CD4-positive, CD25-positive, alpha-beta regulatory T cell (primary cell): ENCODE measurements at regions not wholly inside any gene's neighbourhood (a gene's known extent, or its start where the extent isn't known, plus 50 kb on each side); places are given as distances from the start of the nearest gene placed in this dataset.

Source experiments
- ATAC-seq, 2 donors: fragments of 150-1000 bp; cut with Tn5 transposase; one replicate each; pipeline ENCODE4 v1.10.0; 2021; ENCODE audit warnings: low read depth in 2 of 2, moderate number of reproducible peaks in 2 of 2, moderate library complexity in 1 of 2
- DNase-seq, 3 donors: peaks; one replicate each; pipeline versions ENCODE4 v3.0.0 to v3.0.0-alpha.2; 2012 to 2022; ENCODE audit warnings: mixed read lengths in 1 of 3
- H3K27ac ChIP-seq: one replicate; pipeline ENCODE4 v1.7.0; 2013; ENCODE audit warnings: mild to moderate bottlenecking, low read length; ENCODE audit not compliant: insufficient read depth, poor library complexity, severe bottlenecking
- H3K27me3 ChIP-seq: one replicate; pipeline ENCODE4 v1.7.0; 2013; ENCODE audit warnings: low read length; ENCODE audit not compliant: control insufficient read depth, insufficient read depth
- H3K36me3 ChIP-seq: one replicate; pipeline ENCODE4 v1.7.0; 2013; ENCODE audit warnings: mild to moderate bottlenecking, low read length, moderate library complexity; ENCODE audit not compliant: control insufficient read depth, insufficient read depth
- H3K4me1 ChIP-seq: 2 replicates; pipeline ENCODE4 v1.7.0; 2013; ENCODE audit warnings: mild to moderate bottlenecking, low read length; ENCODE audit not compliant: insufficient read depth, control insufficient read depth, poor library complexity, severe bottlenecking
- H3K4me3 ChIP-seq: one replicate; pipeline ENCODE4 v1.7.0; 2013; ENCODE audit warnings: low read depth, mild to moderate bottlenecking, low read length, moderate library complexity
- H3K9me3 ChIP-seq, 2 experiments: 1 replicate in 1 of 2; 2 replicates in 1 of 2; pipeline ENCODE4 v1.7.0; 2013; ENCODE audit warnings: low read length in 2 of 2, mild to moderate bottlenecking in 1 of 2, moderate library complexity in 1 of 2; ENCODE audit not compliant: control insufficient read depth in 2 of 2
- H3K27ac Mint-ChIP-seq, 3 donors: one replicate each; pipeline ENCODE4 v1.8.0; 2020 to 2022; ENCODE audit warnings: mild to moderate bottlenecking in 3 of 3, mixed read lengths in 3 of 3, moderate library complexity in 2 of 3
- H3K27me3 Mint-ChIP-seq: one replicate; pipeline ENCODE4 v1.8.0; 2022; ENCODE audit warnings: mild to moderate bottlenecking, mixed read lengths
- H3K36me3 Mint-ChIP-seq: one replicate; pipeline ENCODE4 v1.8.0; 2020; ENCODE audit warnings: mixed read lengths
- H3K4me1 Mint-ChIP-seq, 4 donors: one replicate each; pipeline ENCODE4 v1.8.0; 2020 to 2022; ENCODE audit warnings: mixed read lengths in 4 of 4, mild to moderate bottlenecking in 1 of 4
- H3K4me3 Mint-ChIP-seq, 4 donors: one replicate each; pipeline ENCODE4 v1.8.0; 2020 to 2022; ENCODE audit warnings: mild to moderate bottlenecking in 4 of 4, mixed read lengths in 4 of 4, moderate library complexity in 3 of 4
- H3K9me3 Mint-ChIP-seq, 7 donors: one replicate each; pipeline ENCODE4 v1.8.0; 2020 to 2022; ENCODE audit warnings: mixed read lengths in 7 of 7, mild to moderate bottlenecking in 3 of 7, moderate library complexity in 2 of 7

GRCh38 chr14:98725676-98726075, 546.3 kb downstream of the BCL11B start:
- Mint-ChIP-seq H3K27me3 (peaks cover 21% of the 10 kb centered on the region), H3K9me3 (peaks cover 0 to 2% (median 0%) of the 10 kb centered on the region in 7 donors), H3K36me3 (no peaks in the 10 kb centered on the region), H3K4me3 (no peak overlapping the region), H3K4me1 (no peaks in the 10 kb centered on the region), H3K27ac (no peak overlapping the region)
- no peak overlapping the region for H3K4me3 ChIP-seq
- no peak overlapping the region for H3K27ac ChIP-seq
- DNase-seq (no peak), ATAC-seq (no peak)
- H3K4me1 ChIP-seq, result no peaks in the 10 kb centered on the region
- H3K36me3 ChIP-seq, result no peaks in the 10 kb centered on the region
- H3K27me3 ChIP-seq, result peaks cover 6% of the 10 kb centered on the region
- H3K9me3 ChIP-seq, result no peaks in the 10 kb centered on the region

- H3K27ac Mint-ChIP-seq, result peak overlapping the region in 1 of 3 donors; percentile 1
- no peak for ATAC-seq
These were observed 545.2 kb downstream of the BCL11B start for GRCh38 chr14:98726585-98727405.

GRCh38 chr14:98728024-98728423, 544.0 kb downstream of the BCL11B start:
- no peaks in the 10 kb centered on the region for H3K36me3 ChIP-seq
- DNase-seq, result no peak
- no peak for ATAC-seq
- peaks cover 21% of the 10 kb centered on the region for H3K27me3 Mint-ChIP-seq
- no peak overlapping the region for H3K27ac Mint-ChIP-seq
- peaks cover 6% of the 10 kb centered on the region for H3K27me3 ChIP-seq
- no peak overlapping the region for H3K4me3 Mint-ChIP-seq
- H3K36me3 Mint-ChIP-seq, result no peaks in the 10 kb centered on the region
- H3K4me3 ChIP-seq, result no peak overlapping the region
- no peaks in the 10 kb centered on the region for H3K9me3 ChIP-seq
- peaks cover 0 to 2% (median 0%) of the 10 kb centered on the region in 7 donors for H3K9me3 Mint-ChIP-seq
- H3K4me1 ChIP-seq, result no peaks in the 10 kb centered on the region
- peaks cover 0 to 2% (median 0%) of the 10 kb centered on the region in 4 donors for H3K4me1 Mint-ChIP-seq
- H3K27ac ChIP-seq, result no peak overlapping the region

More at GRCh38 chr14:98726585-98727405, 545.2 kb downstream of the BCL11B start:
- Histone ChIP-seq H3K4me3 (no peak overlapping the region), H3K27ac (no peak overlapping the region), H3K36me3 (no peaks in the 10 kb centered on the region), H3K9me3 (no peaks in the 10 kb centered on the region), H3K4me1 (no peaks in the 10 kb centered on the region), H3K27me3 (peaks cover 6% of the 10 kb centered on the region)
- Mint-ChIP-seq H3K4me1 (no peaks in the 10 kb centered on the region), H3K9me3 (peaks cover 0 to 2% (median 0%) of the 10 kb centered on the region in 7 donors), H3K27me3 (peaks cover 21% of the 10 kb centered on the region), H3K4me3 (no peak overlapping the region), H3K36me3 (no peaks in the 10 kb centered on the region)
- DNase-seq, result no peak

- Histone ChIP-seq H3K9me3 (no peaks in the 10 kb centered on the region), H3K4me3 (no peak overlapping the region), H3K36me3 (no peaks in the 10 kb centered on the region), H3K27ac (no peak overlapping the region), H3K4me1 (no peaks in the 10 kb centered on the region), H3K27me3 (peaks cover 6% of the 10 kb centered on the region)
- peaks cover 0 to 6% (median 0%) of the 10 kb centered on the region in 4 donors for H3K4me1 Mint-ChIP-seq
- DNase-seq (no peak), ATAC-seq (no peak)
- no peak overlapping the region for H3K4me3 Mint-ChIP-seq
- peaks cover 21% of the 10 kb centered on the region for H3K27me3 Mint-ChIP-seq
- no peaks in the 10 kb centered on the region for H3K36me3 Mint-ChIP-seq
- peaks cover 0 to 3% (median 0%) of the 10 kb centered on the region in 7 donors for H3K9me3 Mint-ChIP-seq
- no peak overlapping the region for H3K27ac Mint-ChIP-seq
These were observed 543.2 kb downstream of the BCL11B start for GRCh38 chr14:98728836-98729235.

- H3K4me3 ChIP-seq, result no peak overlapping the region
- H3K4me3 Mint-ChIP-seq, result no peak overlapping the region
- H3K4me1 ChIP-seq, result no peaks in the 10 kb centered on the region
- no peak for ATAC-seq
- no peak for DNase-seq
- H3K27me3 Mint-ChIP-seq, result peaks cover 7% of the 10 kb centered on the region
- H3K9me3 Mint-ChIP-seq, result peaks cover 0 to 8% (median 0%) of the 10 kb centered on the region in 7 donors
- H3K9me3 ChIP-seq, result no peaks in the 10 kb centered on the region
- peak overlapping the region in 1 of 3 donors; percentile 0 for H3K27ac Mint-ChIP-seq
- no peak overlapping the region for H3K27ac ChIP-seq
- no peaks in the 10 kb centered on the region for H3K36me3 ChIP-seq
- H3K27me3 ChIP-seq, result peaks cover under 1% of the 10 kb centered on the region
- H3K4me1 Mint-ChIP-seq, result peaks cover 0 to 6% (median 0%) of the 10 kb centered on the region in 4 donors
- no peaks in the 10 kb centered on the region for H3K36me3 Mint-ChIP-seq
These were observed 540.7 kb downstream of the BCL11B start for GRCh38 chr14:98731286-98731685.

- no peak overlapping the region for H3K4me3 ChIP-seq
- no peak overlapping the region for H3K4me3 Mint-ChIP-seq
- peaks cover 6% of the 10 kb centered on the region for H3K27me3 Mint-ChIP-seq
These were observed 540.3 kb downstream of the BCL11B start for GRCh38 chr14:98731701-98732100.

GRCh38 chr14:98733536-98733935, 538.5 kb downstream of the BCL11B start:
- no peaks in the 10 kb centered on the region for H3K36me3 Mint-ChIP-seq
- no peak overlapping the region for H3K27ac ChIP-seq
- H3K36me3 ChIP-seq, result no peaks in the 10 kb centered on the region
- no peak overlapping the region for H3K4me3 ChIP-seq
- no peak overlapping the region for H3K27ac Mint-ChIP-seq
- no peaks in the 10 kb centered on the region for H3K27me3 ChIP-seq
- DNase-seq (no peak), ATAC-seq (no peak)
- no peaks in the 10 kb centered on the region for H3K27me3 Mint-ChIP-seq
- no peaks in the 10 kb centered on the region for H3K9me3 ChIP-seq
- peaks cover 0 to 6% (median 0%) of the 10 kb centered on the region in 4 donors for H3K4me1 Mint-ChIP-seq
- H3K4me1 ChIP-seq, result no peaks in the 10 kb centered on the region
- peaks cover 0 to 8% (median 0%) of the 10 kb centered on the region in 7 donors for H3K9me3 Mint-ChIP-seq
- H3K4me3 Mint-ChIP-seq, result no peak overlapping the region

More at GRCh38 chr14:98731701-98732100, 540.3 kb downstream of the BCL11B start:
- no peak overlapping the region for H3K27ac ChIP-seq
- no peaks in the 10 kb centered on the region for H3K4me1 ChIP-seq
- no peaks in the 10 kb centered on the region for H3K27me3 ChIP-seq
- H3K27ac Mint-ChIP-seq, result peak overlapping the region in 1 of 3 donors; percentile 0
- no peaks in the 10 kb centered on the region for H3K9me3 ChIP-seq
- peaks cover 0 to 8% (median 0%) of the 10 kb centered on the region in 7 donors for H3K9me3 Mint-ChIP-seq
- H3K36me3 Mint-ChIP-seq, result no peaks in the 10 kb centered on the region
- ATAC-seq (no peak), DNase-seq (no peak)
- no peaks in the 10 kb centered on the region for H3K36me3 ChIP-seq
- H3K4me1 Mint-ChIP-seq, result peaks cover 0 to 6% (median 0%) of the 10 kb centered on the region in 4 donors
